ENCODE measurements at regions not wholly inside any gene's neighbourhood (a gene's known extent, or its start where the extent isn't known, plus 50 kb on each side); places are given as distances from the start of the nearest gene placed in this dataset.

GRCh38 chr18:29780816-29781215, 1261.7 kb downstream of the DSC3 start:
- no peak for TF ChIP-seq CTCF (IDR thresholded peaks at IDR 0.05; ENCODE audit: low read depth, low read length)
- DNase-seq (ENCODE audit: extremely low read depth, low read depth): no peak

- DNase-seq (ENCODE audit: extremely low read depth, low read depth): no peak
- no peak for TF ChIP-seq CTCF (IDR thresholded peaks at IDR 0.05; ENCODE audit: low read depth, low read length)
Observed at GRCh38 chr18:29779096-29779495, 1263.4 kb downstream of the DSC3 start.

GRCh38 chr18:29753379-29753778, 1289.2 kb downstream of the DSC3 start:
- DNase-seq (ENCODE audit: extremely low read depth, low read depth): no peak
- no peak for TF ChIP-seq CTCF (IDR thresholded peaks at IDR 0.05; ENCODE audit: low read depth, low read length)

- no peak for DNase-seq (ENCODE audit: extremely low read depth, low read depth)
Observed at GRCh38 chr18:29749704-29750103, 1292.8 kb downstream of the DSC3 start.

GRCh38 chr18:29741461-29741860, 1301.1 kb downstream of the DSC3 start:
- DNase-seq (ENCODE audit: extremely low read depth, low read depth): no peak
- TF ChIP-seq CTCF (IDR thresholded peaks at IDR 0.05; ENCODE audit: low read depth, low read length): no peak

More at GRCh38 chr18:29749704-29750103, 1292.8 kb downstream of the DSC3 start:
- no peak for TF ChIP-seq CTCF (IDR thresholded peaks at IDR 0.05; ENCODE audit: low read depth, low read length)

GRCh38 chr18:29737620-29738019, 1304.9 kb downstream of the DSC3 start:
- no peak for TF ChIP-seq CTCF (IDR thresholded peaks at IDR 0.05; ENCODE audit: low read depth, low read length)
- DNase-seq (ENCODE audit: extremely low read depth, low read depth): no peak

GRCh38 chr18:29737190-29737589, 1305.4 kb downstream of the DSC3 start:
- DNase-seq (ENCODE audit: extremely low read depth, low read depth): no peak
- no peak for TF ChIP-seq CTCF (IDR thresholded peaks at IDR 0.05; ENCODE audit: low read depth, low read length)
